ENCODE measurements at regions not wholly inside any gene's neighbourhood (a gene's known extent, or its start where the extent isn't known, plus 50 kb on each side); places are given as distances from the start of the nearest gene placed in this dataset.

- TF ChIP-seq EZH2phosphoT487 (IDR thresholded peaks at IDR 0.05): no peak
- no peak for TF ChIP-seq CTCF (IDR thresholded peaks at IDR 0.05)
- TF ChIP-seq EZH2 (IDR thresholded peaks at IDR 0.05): no peak
Measured at GRCh38 chr1:90807329-90807728, 90.2 kb upstream of the BARHL2 start.
